Activated CD4-positive, alpha-beta T cell treated with anti-CD3 and anti-CD28 coated beads, Interleukin-2, amount 10 ng/mL, durations not matched to agents 24 days and 14 days (primary cell): ENCODE measurements at regions not wholly inside any gene's neighbourhood (a gene's known extent, or its start where the extent isn't known, plus 50 kb on each side); places are given as distances from the start of the nearest gene placed in this dataset.

Experiments used
- DNase-seq: peaks from one replicate; pipeline ENCODE4 v3.0.0; 2022
- H3K27ac Mint-ChIP-seq: one replicate; pipeline ENCODE4 v1.8.0; 2022; ENCODE audit warnings: mild to moderate bottlenecking, mixed read lengths
- H3K27me3 Mint-ChIP-seq: one replicate; pipeline ENCODE4 v1.8.0; 2022; ENCODE audit warnings: mixed read lengths
- H3K36me3 Mint-ChIP-seq: one replicate; pipeline ENCODE4 v1.8.0; 2022; ENCODE audit warnings: low read depth, mild to moderate bottlenecking, mixed read lengths
- H3K4me1 Mint-ChIP-seq: one replicate; pipeline ENCODE4 v1.8.0; 2021; ENCODE audit warnings: mixed read lengths
- H3K4me3 Mint-ChIP-seq: one replicate; pipeline ENCODE4 v1.8.0; 2022; ENCODE audit warnings: mild to moderate bottlenecking, moderate library complexity, mixed read lengths
- H3K9me3 Mint-ChIP-seq: one replicate; pipeline ENCODE4 v1.8.0; 2021; ENCODE audit warnings: mixed read lengths
- intact Hi-C: fragments of 100-400 bp; cut with micrococcal nuclease; formaldehyde crosslinking; loops from one replicate; pipeline ENCODE4 v1.15.1; 2023

- intact Hi-C loops = no loop called here
- H3K9me3 Mint-ChIP-seq = peaks cover 3% of the 10 kb centered on the region
- DNase-seq = no peak
- no peaks in the 10 kb centered on the region for H3K27me3 Mint-ChIP-seq
- no peaks in the 10 kb centered on the region for H3K4me1 Mint-ChIP-seq
- H3K27ac Mint-ChIP-seq = no peak overlapping the region
- no peak overlapping the region for H3K4me3 Mint-ChIP-seq
- no peaks in the 10 kb centered on the region for H3K36me3 Mint-ChIP-seq
Observed at GRCh38 chr18:22086973-22087372, 82.4 kb upstream of the GATA6 start.

- Mint-ChIP-seq H3K27me3 (no peaks in the 10 kb centered on the region), H3K27ac (no peak overlapping the region), H3K36me3 (no peaks in the 10 kb centered on the region), H3K4me1 (no peaks in the 10 kb centered on the region), H3K4me3 (no peak overlapping the region), H3K9me3 (peaks cover 3% of the 10 kb centered on the region)
- intact Hi-C loops = no loop called here
- DNase-seq = no peak
Observed at GRCh38 chr18:22088029-22088428, 81.4 kb upstream of the GATA6 start.

DNA sequence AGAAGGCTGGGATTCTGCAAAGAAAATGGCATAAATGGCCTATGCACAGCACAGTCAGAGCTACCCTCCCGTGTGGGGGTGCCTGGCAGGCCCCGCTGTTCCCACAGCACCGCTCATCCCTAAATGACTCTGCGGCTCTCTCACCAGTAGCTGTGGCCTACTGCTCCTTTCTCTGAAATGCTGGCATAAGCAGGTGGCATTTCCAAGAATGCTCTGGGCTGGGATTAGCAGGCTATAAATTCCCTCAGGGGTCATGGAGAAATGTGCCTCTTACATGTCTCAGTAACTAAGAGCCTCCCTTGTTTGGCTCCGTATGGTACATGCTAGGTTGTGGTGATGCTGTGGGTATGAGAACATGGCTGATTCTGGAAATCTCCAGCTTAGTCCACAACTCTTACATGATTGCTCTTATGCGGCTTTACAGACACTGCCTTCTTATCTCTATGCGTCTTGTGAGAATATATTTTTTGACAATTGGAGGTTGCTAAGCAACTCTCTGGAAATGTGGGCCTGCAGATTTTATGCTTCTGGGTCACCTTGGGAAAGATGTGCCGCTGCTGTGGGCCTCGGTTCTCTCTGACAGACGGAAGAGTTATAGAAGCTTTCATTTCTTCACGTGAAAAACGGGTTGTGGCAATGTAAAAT is 80.3 kb upstream of the GATA6 start:
- H3K4me3 Mint-ChIP-seq = no peak overlapping the region
- no peaks in the 10 kb centered on the region for H3K36me3 Mint-ChIP-seq
- no peak for DNase-seq
- H3K27ac Mint-ChIP-seq = no peak overlapping the region
- peaks cover 3% of the 10 kb centered on the region for H3K9me3 Mint-ChIP-seq
- intact Hi-C loops = no loop called here
- H3K4me1 Mint-ChIP-seq = no peaks in the 10 kb centered on the region
- no peaks in the 10 kb centered on the region for H3K27me3 Mint-ChIP-seq

DNA sequence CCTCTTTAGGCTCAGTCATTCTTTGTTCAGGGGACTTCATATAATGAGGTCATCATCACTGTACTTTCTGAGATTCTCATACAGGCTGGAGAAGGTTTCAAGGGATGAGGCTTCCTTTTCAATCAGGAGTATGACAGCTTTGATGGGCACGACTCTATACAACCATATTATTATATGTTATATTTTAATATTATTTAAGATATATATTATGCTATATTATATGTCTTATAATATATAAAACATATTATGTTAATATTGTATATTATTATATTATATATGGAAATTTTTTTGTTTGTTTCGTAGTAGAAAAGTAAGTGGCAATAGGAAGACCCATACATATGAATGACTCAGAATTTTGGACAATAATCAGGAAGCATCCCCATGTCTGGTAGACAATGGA is 78.0 kb upstream of the GATA6 start:
- Mint-ChIP-seq H3K4me1 (no peaks in the 10 kb centered on the region), H3K36me3 (no peaks in the 10 kb centered on the region), H3K4me3 (no peak overlapping the region), H3K27ac (no peak overlapping the region), H3K9me3 (no peaks in the 10 kb centered on the region), H3K27me3 (no peaks in the 10 kb centered on the region)
- DNase-seq = no peak
- intact Hi-C loops = no loop called here

DNA sequence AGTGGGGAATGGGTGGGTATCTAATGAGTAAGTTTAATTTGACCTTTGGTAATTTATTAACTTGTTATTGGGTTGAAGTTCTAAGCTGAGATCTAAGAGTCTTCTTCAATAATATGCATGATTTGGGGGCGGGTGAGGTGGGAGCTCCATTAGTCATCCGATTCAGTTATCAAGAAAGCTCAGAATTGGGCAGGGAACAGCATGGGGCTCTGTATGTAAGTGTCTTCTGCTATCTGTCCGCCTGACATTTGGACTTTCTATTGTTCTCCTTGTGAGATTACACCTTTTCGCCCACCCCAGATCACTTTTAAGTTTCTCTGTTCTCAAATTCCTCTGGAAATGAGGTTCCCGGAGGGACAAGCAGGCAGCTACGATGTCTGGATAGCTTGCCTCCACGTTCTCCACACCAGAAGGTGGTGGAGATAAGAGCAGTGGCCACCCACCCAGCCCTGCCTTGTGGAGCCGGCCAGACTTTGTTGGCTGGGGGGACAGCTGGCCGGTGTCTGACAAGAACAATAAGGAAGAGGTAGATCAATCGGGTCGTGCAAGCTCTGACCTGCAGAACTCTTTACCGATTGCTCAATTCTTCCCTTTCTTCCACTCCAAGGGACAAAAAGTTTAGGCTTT is 75.5 kb upstream of the GATA6 start:
- no peaks in the 10 kb centered on the region for H3K4me1 Mint-ChIP-seq
- no peaks in the 10 kb centered on the region for H3K36me3 Mint-ChIP-seq
- intact Hi-C loops = no loop called here
- no peaks in the 10 kb centered on the region for H3K27me3 Mint-ChIP-seq
- H3K27ac Mint-ChIP-seq = no peak overlapping the region
- no peak for DNase-seq
- no peak overlapping the region for H3K4me3 Mint-ChIP-seq
- no peaks in the 10 kb centered on the region for H3K9me3 Mint-ChIP-seq

GRCh38 chr18:22094358-22094734 is 75.0 kb upstream of the GATA6 start:
- H3K9me3 Mint-ChIP-seq = no peaks in the 10 kb centered on the region
- H3K4me1 Mint-ChIP-seq = no peaks in the 10 kb centered on the region
- intact Hi-C loops = no loop called here
- DNase-seq = no peak
- H3K27ac Mint-ChIP-seq = no peak overlapping the region
- H3K36me3 Mint-ChIP-seq = no peaks in the 10 kb centered on the region
- H3K27me3 Mint-ChIP-seq = no peaks in the 10 kb centered on the region
- no peak overlapping the region for H3K4me3 Mint-ChIP-seq

DNA sequence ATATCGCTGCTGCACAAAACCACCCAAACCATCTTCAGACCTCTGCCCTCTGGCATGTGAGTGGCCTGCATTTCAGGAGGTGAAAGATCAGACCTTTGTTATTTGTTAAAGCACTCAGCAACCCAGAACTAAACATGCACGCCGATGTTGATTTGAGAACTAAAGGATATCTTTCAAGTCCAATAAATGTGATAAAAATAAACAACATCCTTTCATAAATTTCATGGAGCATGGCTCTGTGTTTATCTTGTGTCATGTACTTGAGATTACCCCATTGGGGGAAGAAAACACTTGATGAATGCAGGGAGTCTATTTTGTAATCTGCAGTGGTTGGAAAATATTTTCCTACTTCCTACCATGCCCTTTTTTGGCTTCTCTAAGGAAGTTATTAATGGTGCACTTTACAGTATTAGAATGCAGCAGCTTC is 70.8 kb upstream of the GATA6 start:
- DNase-seq = no peak
- Mint-ChIP-seq H3K4me1 (no peaks in the 10 kb centered on the region), H3K36me3 (no peaks in the 10 kb centered on the region), H3K4me3 (no peak overlapping the region), H3K27ac (no peak overlapping the region), H3K9me3 (no peaks in the 10 kb centered on the region), H3K27me3 (peaks cover 1% of the 10 kb centered on the region)
- intact Hi-C loops = no loop called here

- Mint-ChIP-seq H3K9me3 (no peaks in the 10 kb centered on the region), H3K4me3 (no peak overlapping the region), H3K27me3 (peaks cover 1% of the 10 kb centered on the region), H3K27ac (no peak overlapping the region), H3K36me3 (no peaks in the 10 kb centered on the region), H3K4me1 (no peaks in the 10 kb centered on the region)
- no peak for DNase-seq
- intact Hi-C loops = no loop called here
Observed at GRCh38 chr18:22099925-22100324, 69.5 kb upstream of the GATA6 start.

- Mint-ChIP-seq H3K36me3 (no peaks in the 10 kb centered on the region), H3K27ac (no peak overlapping the region), H3K27me3 (peaks cover 1% of the 10 kb centered on the region), H3K4me1 (no peaks in the 10 kb centered on the region), H3K4me3 (no peak overlapping the region), H3K9me3 (no peaks in the 10 kb centered on the region)
- intact Hi-C loops = no loop called here
- DNase-seq = no peak
Observed at GRCh38 chr18:22101731-22102130, 67.7 kb upstream of the GATA6 start.

GRCh38 chr18:22102953-22103646 is 66.3 kb upstream of the GATA6 start:
- H3K27me3 Mint-ChIP-seq = peaks cover 1% of the 10 kb centered on the region
- no peaks in the 10 kb centered on the region for H3K9me3 Mint-ChIP-seq
- no peaks in the 10 kb centered on the region for H3K36me3 Mint-ChIP-seq

DNA sequence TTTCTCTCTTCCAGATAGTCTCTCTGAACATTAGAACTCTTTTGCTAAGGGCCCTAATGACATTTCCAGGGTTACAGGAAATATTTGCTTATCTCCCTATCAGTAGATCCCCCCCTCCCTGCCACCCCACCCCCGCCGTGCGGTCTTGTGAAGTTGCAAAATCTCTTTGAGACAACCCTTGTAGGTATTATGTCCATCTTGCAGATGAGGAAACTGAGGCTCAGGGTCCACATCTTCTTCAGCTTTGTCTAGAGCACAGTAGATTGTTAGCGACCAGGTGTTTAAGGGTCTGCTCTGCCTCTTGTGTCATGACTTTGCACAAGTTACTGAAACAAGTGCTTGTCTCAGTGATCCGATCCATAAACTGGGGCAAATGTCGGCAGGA is 65.8 kb upstream of the GATA6 start:
- H3K4me1 Mint-ChIP-seq = no peaks in the 10 kb centered on the region
- peaks cover 1% of the 10 kb centered on the region for H3K27me3 Mint-ChIP-seq
- intact Hi-C loops = no loop called here

More at GRCh38 chr18:22102953-22103646, 66.3 kb upstream of the GATA6 start:
- no peak for DNase-seq
- Mint-ChIP-seq H3K4me3 (no peak overlapping the region), H3K27ac (no peak overlapping the region), H3K4me1 (no peaks in the 10 kb centered on the region)
- intact Hi-C loops = no loop called here

GRCh38 chr18:22106536-22107292 is 62.7 kb upstream of the GATA6 start:
- Mint-ChIP-seq H3K4me1 (no peaks in the 10 kb centered on the region), H3K27ac (no peak overlapping the region), H3K27me3 (peaks cover 1% of the 10 kb centered on the region), H3K9me3 (no peaks in the 10 kb centered on the region), H3K4me3 (no peak overlapping the region), H3K36me3 (no peaks in the 10 kb centered on the region)
- intact Hi-C loops = no loop called here
- no peak for DNase-seq

More for the DNA sequence above, 65.8 kb upstream of the GATA6 start:
- Mint-ChIP-seq H3K9me3 (no peaks in the 10 kb centered on the region), H3K27ac (no peak overlapping the region), H3K36me3 (no peaks in the 10 kb centered on the region), H3K4me3 (no peak overlapping the region)
- no peak for DNase-seq

- Mint-ChIP-seq H3K9me3 (no peaks in the 10 kb centered on the region), H3K27me3 (no peaks in the 10 kb centered on the region), H3K4me3 (no peak overlapping the region), H3K4me1 (no peaks in the 10 kb centered on the region), H3K36me3 (no peaks in the 10 kb centered on the region), H3K27ac (no peak overlapping the region)
- no peak for DNase-seq
- intact Hi-C loops = no loop called here
Observed at GRCh38 chr18:22108674-22109073, 60.7 kb upstream of the GATA6 start.

DNA sequence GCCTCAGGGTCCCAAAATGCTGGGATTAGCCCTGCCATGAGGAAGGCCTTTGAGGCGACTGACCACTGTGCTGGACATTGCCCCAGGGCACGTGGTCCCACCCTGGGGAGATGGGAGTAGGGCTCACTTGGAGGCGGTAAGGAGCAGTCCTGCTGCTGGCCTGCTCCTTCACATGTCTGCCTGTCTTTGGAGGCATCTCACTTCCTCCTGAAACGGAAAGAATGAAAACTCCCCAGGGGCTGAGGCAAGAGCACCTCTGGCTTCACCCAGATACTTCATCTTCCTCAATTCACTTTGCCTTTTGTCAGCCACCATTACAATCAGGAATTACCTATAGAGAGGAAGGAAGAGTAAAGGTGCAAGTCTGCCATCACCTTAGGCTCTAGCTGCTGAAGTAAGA is 59.9 kb upstream of the GATA6 start:
- Mint-ChIP-seq H3K4me1 (no peaks in the 10 kb centered on the region), H3K36me3 (no peaks in the 10 kb centered on the region), H3K27ac (no peak overlapping the region), H3K4me3 (no peak overlapping the region), H3K27me3 (no peaks in the 10 kb centered on the region), H3K9me3 (no peaks in the 10 kb centered on the region)
- intact Hi-C loops = no loop called here
- DNase-seq = no peak
